IMR-90 (cell line): ENCODE measurements at regions not wholly inside any gene's neighbourhood (a gene's known extent, or its start where the extent isn't known, plus 50 kb on each side); places are given as distances from the start of the nearest gene placed in this dataset.

Experiments
- ATAC-seq: fragments of 200-7000 bp; cut with Tn5 transposase; 2 replicates; pipeline ENCODE4 v1.9.1; 2020; ENCODE audit warnings: low read depth, mild to moderate bottlenecking, moderate library complexity
- BruUV-seq: library from RNA; stranded (reverse); fragments of 400-500 nt; replicated peaks from 2 replicates; lab custom pipeline; 2021; lab: Mats Ljungman, UMichigan
- CTCF ChIA-PET: fragments of 300-600 bp; formaldehyde crosslinking; extraction: SDS; loops from one replicate; lab custom pipeline; 2021; ENCODE audit warnings: antibody characterized with exemption; lab: Yijun Ruan, JAX
- POLR2A ChIA-PET: fragments of 300-600 bp; sonication (Branson Sonifier 250); formaldehyde crosslinking; loops from one replicate; lab custom pipeline; 2022; ENCODE audit warnings: antibody characterized with exemption; ENCODE audit not compliant: unreplicated experiment; lab: Charles Lee
- DNase-seq: peaks from one replicate; pipeline ENCODE4 v3.0.0; 2013
- H2AFZ ChIP-seq: replicated peaks from 2 replicates; pipeline ENCODE3; 2013; ENCODE audit warnings: low read length, mild to moderate bottlenecking; ENCODE audit not compliant: poor library complexity
- H2AK5ac ChIP-seq: 2 replicates; pipeline ENCODE4 v1.6.1; 2013; ENCODE audit warnings: low read depth, low read length, inconsistent platforms
- H2AK9ac ChIP-seq: replicated peaks from 2 replicates; pipeline ENCODE3; 2013; ENCODE audit warnings: mild to moderate bottlenecking, low read depth, low read length, moderate library complexity; ENCODE audit not compliant: poor library complexity
- H2BK120ac ChIP-seq: 2 replicates; pipeline ENCODE4 v1.6.1; 2013; ENCODE audit warnings: low read depth, low read length, inconsistent platforms
- H2BK15ac ChIP-seq: 3 replicates; pipeline ENCODE4 v1.6.1; 2013; ENCODE audit warnings: low read depth, low read length, inconsistent platforms
- H2BK20ac ChIP-seq: 2 replicates; pipeline ENCODE4 v1.6.1; 2013; ENCODE audit warnings: low read depth, mild to moderate bottlenecking, inconsistent platforms, low read length, moderate library complexity
- H2BK5ac ChIP-seq: 2 replicates; pipeline ENCODE4 v1.6.1; 2013; ENCODE audit warnings: mild to moderate bottlenecking, low read depth, low read length, inconsistent platforms; ENCODE audit not compliant: poor library complexity, severe bottlenecking
- H3K14ac ChIP-seq: replicated peaks from 2 replicates; pipeline ENCODE4 v1.6.1; 2013; ENCODE audit warnings: low read depth, low read length, inconsistent platforms
- H3K18ac ChIP-seq: 2 replicates; pipeline ENCODE4 v1.6.1; 2013; ENCODE audit warnings: low read depth, low read length, control low read depth
- H3K23ac ChIP-seq: 2 replicates; pipeline ENCODE4 v1.6.1; 2013; ENCODE audit warnings: low read depth, low read length, inconsistent platforms
- H3K27ac ChIP-seq: 2 replicates; pipeline ENCODE4 v1.5.1; 2013; ENCODE audit warnings: mild to moderate bottlenecking, control low read depth, low read length; ENCODE audit not compliant: insufficient read depth
- H3K27me3 ChIP-seq: 2 replicates; pipeline ENCODE4 v1.6.1; 2013; ENCODE audit warnings: low read length; ENCODE audit not compliant: control insufficient read depth, insufficient read depth
- H3K36me3 ChIP-seq: 2 replicates; pipeline ENCODE4 v1.6.1; 2013; ENCODE audit warnings: low read length, mixed read lengths; ENCODE audit not compliant: control insufficient read depth, insufficient read depth
- H3K4ac ChIP-seq: 2 replicates; pipeline ENCODE4 v1.6.1; 2013; ENCODE audit warnings: low read depth, low read length, inconsistent platforms
- H3K4me1 ChIP-seq: 2 replicates; pipeline ENCODE4 v1.6.1; 2013; ENCODE audit warnings: low read length, mixed read lengths; ENCODE audit not compliant: control insufficient read depth, insufficient read depth
- H3K4me2 ChIP-seq: 2 replicates; pipeline ENCODE4 v1.6.1; 2013; ENCODE audit warnings: low read depth, mild to moderate bottlenecking, control low read depth, low read length, moderate library complexity
- H3K4me3 ChIP-seq: 2 replicates; pipeline ENCODE4 v1.5.1; 2013; ENCODE audit warnings: low read depth, mild to moderate bottlenecking, control low read depth, low read length, moderate library complexity; ENCODE audit not compliant: insufficient read depth
- H3K56ac ChIP-seq: 2 replicates; pipeline ENCODE4 v1.6.1; 2013; ENCODE audit warnings: low read length, inconsistent platforms; ENCODE audit not compliant: insufficient read depth; ENCODE audit errors: extremely low read depth
- H3K79me1 ChIP-seq, 2 experiments: 2 replicates each; pipeline ENCODE4 v1.6.1; 2013; ENCODE audit warnings: low read length in 2 of 2, inconsistent platforms in 1 of 2, low read depth in 1 of 2
- H3K9ac ChIP-seq: 2 replicates; pipeline ENCODE4 v1.6.1; 2013; ENCODE audit warnings: low read depth, low read length, control low read depth
- H3K9me1 ChIP-seq: 2 replicates; pipeline ENCODE4 v1.6.1; 2013; ENCODE audit warnings: low read length, inconsistent platforms; ENCODE audit not compliant: insufficient read depth
- H3K9me3 ChIP-seq: 2 replicates; pipeline ENCODE4 v1.6.1; 2013; ENCODE audit warnings: low read length; ENCODE audit not compliant: control insufficient read depth, insufficient read depth
- H4K20me1 ChIP-seq: 2 replicates; pipeline ENCODE4 v1.6.1; 2013; ENCODE audit warnings: low read length, inconsistent platforms; ENCODE audit not compliant: insufficient read depth
- H4K5ac ChIP-seq: 2 replicates; pipeline ENCODE4 v1.6.1; 2013; ENCODE audit warnings: mild to moderate bottlenecking, low read depth, low read length, control low read depth
- H4K8ac ChIP-seq, 2 experiments: 2 replicates each; pipeline ENCODE4 v1.6.1; 2013; ENCODE audit warnings: low read depth in 2 of 2, low read length in 2 of 2, control low read depth in 1 of 2, inconsistent platforms in 1 of 2
- H4K91ac ChIP-seq: 2 replicates; pipeline ENCODE4 v1.6.1; 2013; ENCODE audit warnings: low read depth, low read length, inconsistent platforms; ENCODE audit not compliant: insufficient read depth
- CEBPB ChIP-seq: IDR thresholded peaks from 2 replicates; pipeline ENCODE4 v1.6.1; 2012; ENCODE audit warnings: low read depth, low read length, improper control_type of control experiment
- MAZ ChIP-seq: IDR thresholded peaks from 2 replicates; pipeline ENCODE4 v1.6.1; 2012; ENCODE audit warnings: low read depth, mild to moderate bottlenecking, low read length, improper control_type of control experiment, moderate library complexity, borderline replicate concordance
- RAD21 ChIP-seq: IDR thresholded peaks from 2 replicates; pipeline ENCODE4 v1.6.1; 2012; ENCODE audit warnings: low read length, improper control_type of control experiment
- WGBS, 2 experiments: methylation state at CpG; one replicate each; pipeline versions ENCODE4 v1.1.5 to v1.1.7; 2013; ENCODE audit warnings: missing lambda C conversion rate in 2 of 2; ENCODE audit not compliant: insufficient read length in 1 of 2; ENCODE audit errors: extremely low coverage in 2 of 2; 5-methylcytosine and 5-hydroxymethylcytosine counted together
- dilution Hi-C: fragments of 300-500 bp; cut with HindIII; formaldehyde crosslinking; loops from one replicate; pipeline ENCODE4 v1.14.3; 2018; ENCODE audit warnings: low sequenced_read_pairs; ENCODE audit not compliant: unreplicated experiment
- in situ Hi-C: fragments of 300-500 bp; cut with MboI; formaldehyde crosslinking; loops from 3 replicates; pipeline ENCODE4 v1.14.3; 2019; ENCODE audit warnings: low sequenced_read_pairs, inconsistent platforms, mixed read lengths
- intact Hi-C: fragments of 100-400 bp; cut with micrococcal nuclease; formaldehyde crosslinking; loops from 2 replicates; pipeline ENCODE4 v1.10.0; 2022

DNA sequence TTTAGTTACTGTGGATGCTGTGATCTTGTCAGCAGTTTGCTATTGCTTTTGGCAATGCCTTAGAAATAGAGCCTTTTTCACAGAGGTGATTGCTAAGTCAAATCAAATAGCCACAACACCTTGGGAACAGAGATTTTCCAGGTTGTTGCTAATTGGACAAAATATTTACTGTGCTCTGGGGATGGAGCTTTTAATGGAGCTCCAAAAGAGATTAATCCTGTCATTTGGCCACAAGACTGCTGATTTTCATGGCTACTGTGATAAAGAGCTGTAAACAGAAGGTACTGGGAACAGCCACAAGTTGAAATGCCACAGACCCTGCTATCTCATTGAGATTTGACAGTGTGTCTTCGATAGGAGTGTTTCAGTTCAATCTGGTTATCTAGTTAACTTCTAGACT is 1715.2 kb upstream of the ADGRL3 start:
- no peak overlapping the region for H4K5ac ChIP-seq
- H3K4me2 ChIP-seq: no peak overlapping the region
- intact Hi-C loops: no loop called here
- dilution Hi-C loops: no loop called here
- H2AK5ac ChIP-seq: no peak overlapping the region
- ChIA-PET POLR2A (interaction anchor here (0.5 kb wide), 1 partner anchor 747 kb away, joined by 4 read pairs; no protein-coding TSS in a partner anchor), CTCF (no interaction called here)
- no CpG with 5 or more reads among the region's 1 CpG for WGBS, 2 experiments
- H3K14ac ChIP-seq: no peak overlapping the region
- no peak overlapping the region for H2BK5ac ChIP-seq
- no peaks in the 10 kb centered on the region for H3K27me3 ChIP-seq
- no TSS peak for BruUV-seq
- no peak overlapping the region for H4K8ac ChIP-seq
- no peak overlapping the region for H3K56ac ChIP-seq
- H2BK20ac ChIP-seq: no peak overlapping the region
- H3K27ac ChIP-seq: no peak overlapping the region
- DNase-seq (no peak), ATAC-seq (no peak)
- H3K79me1 ChIP-seq: no peaks in the 10 kb centered on the region
- in situ Hi-C loops: no loop called here
- H4K91ac ChIP-seq: no peak overlapping the region
- H2BK120ac ChIP-seq: no peak overlapping the region
- H3K9me3 ChIP-seq: no peaks in the 10 kb centered on the region
- H3K4me3 ChIP-seq: no peak overlapping the region
- TF ChIP-seq MAZ: no peak
- no peak for TF ChIP-seq CEBPB
- no peak for TF ChIP-seq RAD21
- H2BK15ac ChIP-seq: no peak overlapping the region
- H3K18ac ChIP-seq: no peak overlapping the region
- no peaks in the 10 kb centered on the region for H3K36me3 ChIP-seq
- no peak overlapping the region for H3K4ac ChIP-seq
- no peaks in the 10 kb centered on the region for H4K20me1 ChIP-seq
- no peaks in the 10 kb centered on the region for H3K9me1 ChIP-seq
- no peaks in the 10 kb centered on the region for H3K4me1 ChIP-seq
- no peak overlapping the region for H2AFZ ChIP-seq
- H3K9ac ChIP-seq: no peak overlapping the region
- no peak overlapping the region for H2AK9ac ChIP-seq
- no peak overlapping the region for H3K23ac ChIP-seq
